GM19455 (cell line): ENCODE measurements at regions not wholly inside any gene's neighbourhood (a gene's known extent, or its start where the extent isn't known, plus 50 kb on each side); places are given as distances from the start of the nearest gene placed in this dataset.
A peak's percentile ranks its signal among the peaks of the same experiment; 100 is the strongest.

ENCODE experiments used
- ATAC-seq: cut with Tn5 transposase; IDR thresholded peaks from one replicate; pipeline ENCODE4 v1.9.1; 2021; ENCODE audit not compliant: unreplicated experiment

- no peak for ATAC-seq
Observed at GRCh38 chr5:88144219-88145001, 124.2 kb downstream of the TMEM161B start.

GRCh38 chr5:88143693-88144218 is 124.9 kb downstream of the TMEM161B start:
- no peak for ATAC-seq

DNA sequence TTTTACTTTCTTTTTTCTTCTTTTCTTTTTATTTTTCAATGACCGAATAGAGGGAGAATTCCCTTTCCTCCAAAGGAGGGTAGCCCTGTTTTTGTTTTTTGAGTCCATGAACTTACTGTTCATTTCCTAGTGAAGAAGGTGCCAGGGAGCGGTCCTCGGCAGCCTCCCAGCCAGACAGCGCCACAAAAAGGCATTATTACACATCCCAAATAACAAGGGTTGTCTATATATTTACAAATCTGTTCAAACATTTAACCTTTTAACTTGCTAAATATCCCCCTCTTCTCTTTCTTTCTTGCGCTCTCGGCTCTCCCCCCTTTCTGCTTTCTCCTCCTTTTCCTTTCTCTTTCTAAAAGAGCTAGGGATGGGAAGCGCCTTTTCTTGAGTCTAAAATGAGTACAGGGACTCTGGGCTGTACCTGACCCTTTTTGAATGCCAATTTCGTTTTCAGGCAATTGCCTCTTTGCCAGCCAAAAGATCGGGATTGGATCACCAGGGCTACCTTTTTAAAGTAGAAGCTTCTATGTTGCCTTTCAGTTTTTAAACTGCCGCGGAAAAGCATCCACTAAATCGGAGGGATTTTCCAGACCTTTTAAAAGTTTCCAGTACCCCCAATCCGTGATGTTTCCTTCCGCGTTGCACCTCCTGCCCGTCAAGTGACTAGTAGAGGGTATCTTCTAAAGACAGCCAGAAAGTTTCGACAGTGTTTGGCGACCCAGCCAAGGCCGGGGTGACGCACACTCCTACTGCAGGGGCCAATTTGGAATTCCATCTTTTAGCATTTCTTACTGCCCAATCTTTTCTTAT is 125.6 kb downstream of the TMEM161B start:
- no peak for ATAC-seq

- no peak for ATAC-seq
Observed at GRCh38 chr5:88142636-88142885, 126.1 kb downstream of the TMEM161B start.

DNA sequence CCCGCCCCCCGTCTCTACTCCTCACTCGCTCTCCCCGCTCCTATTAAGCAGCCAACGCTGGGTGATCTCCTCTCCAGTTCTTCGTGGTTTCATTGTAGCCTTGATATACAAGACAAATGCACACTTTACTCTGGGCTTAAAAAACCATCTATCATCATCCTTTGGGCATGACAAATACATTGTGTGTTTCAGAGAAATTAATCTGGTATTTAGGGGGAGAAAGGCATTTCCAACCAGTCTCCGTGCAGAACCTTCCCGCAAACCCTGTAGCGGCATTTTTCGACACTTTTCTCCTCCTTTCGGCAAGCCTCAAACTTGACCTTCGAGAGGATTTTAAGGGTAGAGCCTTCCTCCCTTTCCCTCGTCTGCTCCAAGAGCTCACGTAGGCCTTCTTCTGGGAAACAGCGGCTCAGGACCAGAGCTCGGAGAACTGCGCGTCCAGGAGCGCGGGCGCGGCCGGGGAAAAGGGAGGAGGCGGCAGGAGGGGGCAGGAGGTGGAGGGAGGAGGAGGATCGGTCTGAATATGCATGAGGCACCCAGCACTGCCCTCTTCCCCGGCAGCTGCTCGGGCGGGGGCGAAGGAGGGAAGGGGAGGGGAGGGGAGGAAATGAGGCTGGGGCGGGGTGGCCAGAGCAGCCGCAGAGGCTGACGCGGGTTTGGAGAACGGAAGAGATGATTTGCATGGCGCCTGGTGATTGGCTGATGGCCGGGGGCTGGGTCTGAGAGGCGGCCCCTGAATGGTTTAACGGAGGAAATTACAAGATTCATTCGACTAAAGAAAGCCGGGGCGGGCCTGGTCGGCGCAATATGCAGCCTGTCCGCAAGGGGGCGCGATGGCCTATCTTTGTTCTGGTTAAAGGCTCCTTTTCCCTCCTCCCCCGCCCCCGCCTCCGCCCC is 127.5 kb downstream of the TMEM161B start:
- peak; percentile 91 for ATAC-seq

DNA sequence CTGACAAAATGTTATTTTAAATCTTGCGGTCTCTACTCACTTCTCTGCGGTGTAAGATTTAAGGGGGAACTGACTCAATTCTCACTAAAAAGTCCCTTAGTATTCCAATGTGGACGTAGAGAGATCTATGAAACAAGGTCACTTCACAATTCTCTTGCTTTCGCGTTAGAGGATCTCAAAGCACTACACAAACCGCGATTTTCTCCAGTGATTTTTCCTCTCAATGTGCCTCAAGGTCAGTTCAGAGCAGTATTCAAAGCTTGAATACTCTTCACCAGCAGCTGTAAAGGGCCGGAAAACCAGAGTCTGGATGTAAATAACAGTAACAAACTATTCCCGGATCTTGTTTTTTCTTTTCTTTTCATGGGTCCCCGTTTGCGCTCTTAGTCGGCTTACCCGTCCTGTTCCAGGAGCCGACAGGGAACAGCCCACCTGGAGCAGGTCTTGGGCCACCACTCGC is 128.2 kb downstream of the TMEM161B start:
- no peak for ATAC-seq

DNA sequence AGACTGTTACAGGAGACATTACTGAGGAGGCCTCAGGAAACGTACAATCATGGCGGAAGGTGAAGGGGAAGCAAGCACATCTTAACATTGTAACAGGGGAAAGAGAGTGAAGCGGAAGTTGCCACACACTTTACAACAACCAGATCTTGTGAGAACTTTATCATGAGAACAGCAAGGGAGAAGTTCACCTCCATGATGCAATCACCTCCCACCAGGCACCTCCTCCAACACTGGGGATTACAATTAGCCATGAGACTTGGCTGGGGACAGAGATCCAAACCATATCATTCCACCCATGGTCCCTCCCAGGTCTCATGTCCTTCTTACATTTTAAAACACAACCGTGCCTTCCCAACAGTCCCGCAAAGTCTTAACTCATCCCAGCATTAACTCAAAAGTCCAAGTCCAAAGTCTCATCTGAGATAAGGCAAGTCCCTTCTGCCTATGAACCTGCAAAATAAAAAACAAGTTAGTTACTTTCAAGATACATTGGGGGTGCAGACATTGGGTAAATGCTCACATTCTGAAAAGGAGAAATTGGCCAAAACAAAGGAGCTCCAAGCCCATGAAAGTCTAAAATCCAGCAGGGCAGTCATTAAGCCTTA is 138.3 kb downstream of the TMEM161B start:
- no peak for ATAC-seq

DNA sequence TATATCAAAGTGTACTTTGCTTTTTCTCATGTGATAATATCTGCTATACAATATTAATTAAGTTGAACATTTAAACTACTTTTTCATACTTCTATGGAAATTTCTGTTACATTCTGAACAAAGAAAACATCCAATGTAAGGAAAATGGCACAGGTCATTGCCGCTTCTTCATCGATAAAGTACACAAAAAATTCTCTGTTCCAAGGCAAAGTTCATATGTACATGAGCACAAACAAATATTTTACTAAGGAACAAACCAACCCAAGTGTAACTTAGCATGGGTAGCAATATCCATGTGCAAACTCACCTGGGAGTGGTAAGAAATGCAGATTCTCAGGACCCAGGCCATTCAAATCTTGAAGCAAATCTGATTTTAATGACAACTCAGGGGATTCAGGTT is 139.8 kb downstream of the TMEM161B start:
- ATAC-seq, result no peak

- no peak for ATAC-seq
Observed at GRCh38 chr5:88119535-88120125, 149.0 kb downstream of the TMEM161B start.

DNA sequence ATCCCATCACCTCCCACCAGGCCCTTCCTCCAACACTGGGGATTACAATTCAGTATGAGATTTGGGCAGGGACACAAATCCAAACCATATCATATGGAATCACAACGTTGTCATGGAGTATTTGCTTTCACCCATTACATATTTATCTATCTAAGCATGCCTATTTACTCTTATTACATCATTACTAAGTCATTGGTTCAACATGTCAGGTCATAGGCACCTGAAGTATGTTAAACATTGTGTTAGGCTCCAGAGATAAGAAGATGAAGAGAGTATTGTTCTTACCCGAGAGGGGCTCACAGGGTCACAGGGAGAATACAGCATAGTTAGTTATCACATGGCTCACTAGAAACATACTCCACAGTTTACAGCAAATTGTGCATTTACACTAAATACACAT is 150.5 kb downstream of the TMEM161B start:
- no peak for ATAC-seq

- no peak for ATAC-seq
Observed at GRCh38 chr5:88117546-88117945, 151.1 kb downstream of the TMEM161B start.

DNA sequence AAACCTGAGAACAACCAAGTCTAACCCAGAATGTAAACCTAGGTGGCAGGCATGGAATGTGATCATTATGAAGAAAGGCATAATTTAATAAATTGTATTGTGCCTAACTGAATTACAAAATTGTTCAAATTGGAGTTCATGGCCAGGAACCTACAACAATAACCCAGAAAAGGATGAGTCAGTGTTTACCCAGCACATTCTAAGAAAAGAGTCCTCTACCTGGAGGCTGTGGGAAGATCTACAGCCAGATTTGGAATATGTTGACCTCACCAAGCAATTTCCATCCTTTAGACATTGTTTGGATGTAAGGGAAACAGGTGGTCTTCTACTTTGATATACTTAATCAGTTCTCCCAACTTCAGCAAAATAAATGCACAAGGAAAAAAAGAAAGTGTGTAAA is 152.2 kb downstream of the TMEM161B start:
- no peak for ATAC-seq

DNA sequence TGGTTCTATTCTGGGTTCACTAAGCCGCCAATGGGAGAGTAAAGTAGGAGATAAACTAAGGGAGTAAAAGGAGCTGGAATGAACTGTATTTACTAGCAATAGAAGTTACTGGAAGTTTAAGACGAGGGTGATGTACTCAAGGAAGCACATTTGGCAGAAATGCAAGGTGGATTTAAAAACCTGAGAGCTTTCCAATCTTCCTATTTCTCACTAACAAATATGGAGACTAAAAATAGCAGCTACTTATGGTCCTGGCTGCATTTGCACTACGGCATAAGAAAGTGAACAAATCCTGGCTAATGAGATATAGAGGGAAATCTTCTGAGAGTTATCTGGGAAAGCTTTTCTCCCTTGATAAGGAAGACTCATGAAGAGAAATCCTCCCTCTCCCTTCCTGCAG is 153.4 kb downstream of the TMEM161B start:
- ATAC-seq, result no peak

DNA sequence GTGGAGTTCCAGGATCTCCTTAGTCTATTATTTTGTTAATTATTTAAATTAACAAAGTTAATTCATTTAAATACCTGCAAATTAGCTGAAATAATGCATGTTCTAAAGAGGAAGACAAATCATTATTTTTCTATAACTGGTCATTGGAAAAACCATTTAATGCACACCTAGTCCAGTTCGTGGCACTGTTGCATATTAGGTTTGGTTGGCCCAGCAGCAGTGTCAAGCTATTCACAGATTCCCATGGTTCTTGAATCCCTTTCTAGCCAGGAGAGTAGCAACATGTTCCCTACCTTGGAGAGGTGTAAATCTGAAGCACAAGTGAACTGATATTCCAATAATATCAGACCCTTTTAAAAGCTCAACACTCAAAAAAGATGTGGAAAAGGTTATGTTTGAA is 155.2 kb downstream of the TMEM161B start:
- ATAC-seq, result no peak

GRCh38 chr5:88109818-88110217 is 158.8 kb downstream of the TMEM161B start:
- ATAC-seq, result no peak

DNA sequence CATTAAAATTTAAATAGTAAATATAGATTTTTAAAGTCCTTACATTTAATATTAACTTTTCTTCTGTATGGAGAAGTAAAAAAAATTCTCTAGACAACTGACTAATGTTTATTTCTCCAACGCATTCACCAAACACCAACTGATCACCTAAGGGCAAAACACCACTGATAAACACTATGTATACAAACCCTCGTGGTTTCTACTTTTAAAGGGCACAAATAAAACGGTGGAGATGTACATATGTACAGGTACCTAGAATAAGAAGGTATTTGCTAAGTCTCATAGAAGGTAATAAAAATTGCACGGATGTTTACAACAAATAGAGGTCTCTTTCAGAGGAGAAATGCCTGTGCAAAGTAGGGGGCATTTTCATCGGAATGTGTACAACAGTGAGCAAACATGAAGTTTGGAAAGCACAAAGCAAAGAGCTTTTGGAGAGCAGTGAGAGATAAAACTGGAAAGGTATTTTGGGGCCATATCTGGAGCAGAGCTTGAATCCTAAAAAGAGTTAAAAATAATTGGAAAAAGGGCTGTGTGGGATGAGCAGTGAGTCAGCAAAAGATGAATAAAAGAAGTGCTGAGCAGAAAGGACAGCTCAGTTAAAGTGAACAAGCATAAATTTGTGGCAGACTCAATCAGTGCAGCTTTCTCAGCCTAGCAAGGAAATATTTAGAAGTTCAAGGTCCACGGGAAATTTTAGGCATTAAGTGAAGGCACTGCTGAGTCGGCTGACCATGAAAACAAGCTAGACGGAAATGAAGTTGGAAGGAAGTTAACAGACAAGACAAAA is 160.0 kb downstream of the TMEM161B start:
- no peak for ATAC-seq

GRCh38 chr5:88094906-88095496 is 173.6 kb downstream of the TMEM161B start:
- ATAC-seq, result no peak

DNA sequence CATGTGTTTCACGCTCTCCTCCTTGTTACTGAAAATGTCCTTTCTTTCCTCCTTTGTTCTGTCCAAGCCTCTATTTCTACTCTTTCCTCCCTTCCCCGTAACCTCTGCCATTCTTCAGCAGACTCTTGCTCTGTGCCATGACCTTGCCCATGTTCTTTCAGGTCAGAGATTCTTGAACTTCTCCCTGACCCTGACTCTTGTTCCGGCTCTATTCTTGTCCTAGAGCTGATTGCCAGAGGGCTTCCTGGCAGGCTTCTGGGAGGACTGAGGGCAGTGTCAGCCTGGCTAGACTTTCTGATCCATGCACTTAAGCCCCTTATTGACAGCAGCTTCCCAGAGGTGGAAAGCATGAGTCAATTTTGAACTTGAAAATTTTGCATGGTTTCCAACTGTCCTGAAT is 174.2 kb downstream of the TMEM161B start:
- no peak for ATAC-seq

DNA sequence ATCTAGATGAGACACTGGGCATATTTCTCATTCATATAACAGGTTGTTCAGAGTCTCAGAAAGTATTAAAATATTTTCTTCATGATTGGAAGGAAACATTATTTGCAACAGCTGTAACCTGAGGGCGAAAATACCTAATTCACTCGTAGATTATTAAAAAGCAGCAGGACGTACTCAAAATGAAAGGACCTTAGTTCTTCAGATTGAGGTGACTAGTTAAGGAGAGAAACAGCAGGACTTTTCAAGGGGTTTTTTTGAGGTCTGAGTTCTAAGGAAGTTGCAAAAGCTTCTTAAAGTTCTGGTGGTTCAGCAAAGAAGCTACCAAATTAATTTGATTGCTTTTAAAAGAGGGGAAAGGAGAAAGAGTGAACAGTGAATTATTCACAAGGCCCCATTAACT is 174.9 kb downstream of the TMEM161B start:
- ATAC-seq, result no peak
